Testis (tissue), 2 donors: ENCODE measurements at regions not wholly inside any gene's neighbourhood (a gene's known extent, or its start where the extent isn't known, plus 50 kb on each side); places are given as distances from the start of the nearest gene placed in this dataset.

Experiments
- CTCF ChIP-seq, 3 experiments: fragments of 450-650 bp in 2 of 3; fragments of 200-600 bp in 1 of 3; sonication (generic) in 1 of 3; IDR thresholded peaks; one replicate each; pipeline ENCODE4 v1.5.1; 2016 to 2019; ENCODE audit warnings: antibody characterized with exemption in 3 of 3, mild to moderate bottlenecking in 2 of 3, moderate library complexity in 1 of 3
- POLR2A ChIP-seq: fragments of 450-650 bp; IDR thresholded peaks from one replicate; pipeline ENCODE4 v1.6.1; 2017; ENCODE audit warnings: antibody characterized with exemption, mild to moderate bottlenecking, moderate library complexity

GRCh38 chr20:54938707-54939106 is 463.3 kb downstream of the DOK5 start:
- no peak for TF ChIP-seq POLR2A
- no peak for TF ChIP-seq CTCF (IDR thresholded peaks at IDR 0.05)
